HG03378 (cell line): ENCODE measurements at regions not wholly inside any gene's neighbourhood (a gene's known extent, or its start where the extent isn't known, plus 50 kb on each side); places are given as distances from the start of the nearest gene placed in this dataset.

Experiments used
- ATAC-seq: cut with Tn5 transposase; IDR thresholded peaks from one replicate; pipeline ENCODE4 v1.9.1; 2021; ENCODE audit warnings: mild to moderate bottlenecking, moderate library complexity; ENCODE audit not compliant: unreplicated experiment

GRCh38 chr12:28601570-28602058 lies 411.4 kb downstream of the CCDC91 start:
- no peak for ATAC-seq

DNA sequence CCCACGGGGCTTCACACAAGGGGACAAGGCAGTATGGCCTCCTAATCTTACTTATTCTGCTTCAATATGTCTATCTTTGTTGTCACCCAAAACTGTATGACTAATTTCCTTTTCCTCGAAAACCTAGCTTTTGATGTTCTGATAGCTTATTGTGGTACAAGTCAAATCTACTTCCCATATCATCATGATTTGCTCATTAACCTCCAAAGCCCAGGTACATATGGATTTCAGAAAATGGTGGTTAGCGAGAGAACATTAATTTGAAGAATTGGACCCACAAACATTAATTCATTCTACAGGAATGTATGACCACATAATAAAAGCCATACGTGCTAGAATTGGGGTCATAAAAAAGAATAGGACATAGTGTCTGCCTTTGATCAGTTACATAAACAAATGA lies 412.5 kb downstream of the CCDC91 start:
- ATAC-seq = no peak

GRCh38 chr12:28603239-28603638 lies 413.0 kb downstream of the CCDC91 start:
- ATAC-seq = no peak

- no peak for ATAC-seq
These were observed 413.5 kb downstream of the CCDC91 start for GRCh38 chr12:28603801-28604200.

DNA sequence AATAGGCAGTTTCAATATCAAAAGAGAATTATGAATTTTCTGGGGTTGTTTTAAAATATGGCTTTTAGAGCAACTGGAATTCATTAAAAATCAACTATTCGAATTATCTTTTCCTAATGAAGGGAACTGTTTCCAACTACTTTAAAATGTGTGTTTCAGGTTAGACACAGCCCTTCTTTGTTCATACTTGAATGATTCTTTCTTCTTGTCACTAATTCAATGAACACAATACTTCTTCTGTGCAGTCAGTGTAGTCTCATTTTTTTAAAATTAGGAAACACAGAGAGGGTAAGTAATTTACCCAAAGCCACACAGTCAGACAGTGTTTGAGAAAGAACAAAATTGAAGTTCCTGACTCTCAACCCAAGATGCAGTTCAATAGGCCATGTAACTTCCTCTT lies 414.0 kb downstream of the CCDC91 start:
- ATAC-seq = no peak

DNA sequence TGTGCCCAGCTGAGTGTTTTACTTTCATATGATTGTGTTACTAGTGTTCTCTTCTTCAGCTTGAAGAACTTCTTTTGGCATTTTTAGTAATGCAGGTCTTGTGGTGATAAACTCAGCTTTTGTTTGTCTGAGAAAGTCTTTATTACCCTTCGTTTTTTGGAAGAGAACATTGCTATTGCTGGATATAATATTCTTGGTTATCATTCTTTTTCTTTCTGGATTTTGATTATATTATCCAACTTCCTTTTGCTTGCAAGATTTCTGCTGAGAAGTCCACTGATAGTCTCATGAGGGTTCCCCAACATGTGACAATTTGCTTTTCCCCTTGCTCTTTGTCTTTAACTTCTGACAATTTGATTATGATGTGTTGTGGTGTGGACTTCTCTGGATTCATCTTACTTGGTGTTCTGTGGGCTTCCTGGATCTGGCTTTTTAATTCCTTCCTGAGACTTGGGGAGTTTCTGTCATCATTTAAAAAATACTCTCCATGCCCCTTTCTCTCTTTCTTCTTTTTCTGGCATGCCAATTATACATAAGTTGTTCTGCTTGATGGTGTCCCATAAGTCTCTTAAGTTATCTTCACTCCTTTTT lies 416.8 kb downstream of the CCDC91 start:
- no peak for ATAC-seq

- ATAC-seq = no peak
These were observed 420.3 kb downstream of the CCDC91 start for GRCh38 chr12:28610401-28611114.

DNA sequence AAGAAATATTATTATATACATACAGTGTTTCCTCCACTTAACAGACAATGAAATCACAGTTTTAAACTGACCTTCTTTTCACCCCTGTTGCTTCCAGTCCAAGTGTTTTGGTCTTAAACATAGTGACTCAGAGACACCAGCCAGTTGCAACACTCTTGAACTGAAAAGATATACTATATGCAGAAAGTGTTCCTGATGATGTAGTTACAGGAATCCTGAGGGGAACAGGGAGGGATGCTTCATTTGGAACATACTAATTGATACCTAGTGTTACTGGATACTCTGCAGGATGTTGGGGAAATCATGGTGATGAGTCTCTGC lies 420.8 kb downstream of the CCDC91 start:
- no peak for ATAC-seq

GRCh38 chr12:28611449-28611848 lies 421.2 kb downstream of the CCDC91 start:
- no peak for ATAC-seq

- no peak for ATAC-seq
These were observed 427.9 kb downstream of the CCDC91 start for GRCh38 chr12:28618171-28618570.

DNA sequence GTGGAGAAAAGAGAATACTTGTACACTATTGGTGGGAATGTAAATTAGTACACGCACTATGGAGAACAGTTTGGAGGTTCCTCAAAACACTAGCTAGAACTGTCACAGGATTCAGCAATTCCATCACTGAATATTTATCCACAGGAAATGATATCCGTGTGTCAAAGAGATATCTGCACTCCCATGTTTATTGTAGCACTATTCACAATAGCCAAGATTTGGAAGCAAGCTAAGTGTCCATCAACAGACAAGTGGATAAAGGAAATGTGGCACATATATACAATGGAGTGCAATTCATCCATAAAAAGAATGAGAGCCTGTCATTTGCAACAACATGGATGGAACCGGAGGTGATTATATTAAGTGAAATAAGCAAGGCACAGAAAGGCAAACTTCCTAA lies 428.5 kb downstream of the CCDC91 start:
- no peak for ATAC-seq

- no peak for ATAC-seq
These were observed 430.0 kb downstream of the CCDC91 start for GRCh38 chr12:28620281-28620680.

DNA sequence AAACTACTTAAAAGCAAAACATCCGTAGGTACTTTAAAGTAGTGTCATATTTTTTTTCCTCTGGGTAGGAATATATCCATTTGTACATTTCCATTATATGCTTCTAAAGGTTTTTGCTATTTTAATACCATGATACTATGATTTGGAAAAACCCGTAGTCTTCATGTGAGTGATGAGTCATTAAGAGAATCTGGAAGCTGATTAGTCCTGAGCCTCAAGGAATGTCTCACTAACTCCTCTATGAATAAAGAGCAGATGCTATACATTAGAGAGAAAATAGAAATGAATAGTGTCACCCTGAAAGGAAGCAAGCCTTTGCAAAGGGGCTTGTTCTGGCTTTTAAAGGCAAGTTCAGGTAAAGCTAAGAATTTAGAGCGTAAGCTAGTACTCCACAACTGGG lies 432.1 kb downstream of the CCDC91 start:
- no peak for ATAC-seq

GRCh38 chr12:28626504-28626903 lies 436.2 kb downstream of the CCDC91 start:
- no peak for ATAC-seq

- ATAC-seq = no peak
These were observed 439.4 kb downstream of the CCDC91 start for GRCh38 chr12:28629691-28630090.

- ATAC-seq = no peak
These were observed 441.6 kb downstream of the CCDC91 start for GRCh38 chr12:28631831-28632230.

DNA sequence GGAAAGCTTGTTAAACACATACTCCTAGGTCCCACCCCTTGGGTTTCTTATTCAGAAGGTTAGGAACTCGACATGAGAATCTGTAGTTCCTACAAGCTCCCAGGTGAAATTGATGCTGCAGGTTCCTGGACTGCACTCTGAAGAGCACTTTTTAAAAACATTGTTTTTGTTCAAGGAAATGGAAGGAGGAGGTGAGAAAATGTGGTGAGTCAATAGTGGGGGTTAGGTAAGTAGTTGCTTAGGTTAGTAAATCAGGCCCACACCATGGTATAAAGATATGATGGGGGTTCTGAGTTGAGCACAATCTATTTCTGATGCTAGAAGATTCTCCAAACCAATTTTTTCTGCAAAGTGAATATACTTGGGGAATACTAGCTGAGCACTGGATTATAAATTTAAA lies 450.3 kb downstream of the CCDC91 start:
- no peak for ATAC-seq

DNA sequence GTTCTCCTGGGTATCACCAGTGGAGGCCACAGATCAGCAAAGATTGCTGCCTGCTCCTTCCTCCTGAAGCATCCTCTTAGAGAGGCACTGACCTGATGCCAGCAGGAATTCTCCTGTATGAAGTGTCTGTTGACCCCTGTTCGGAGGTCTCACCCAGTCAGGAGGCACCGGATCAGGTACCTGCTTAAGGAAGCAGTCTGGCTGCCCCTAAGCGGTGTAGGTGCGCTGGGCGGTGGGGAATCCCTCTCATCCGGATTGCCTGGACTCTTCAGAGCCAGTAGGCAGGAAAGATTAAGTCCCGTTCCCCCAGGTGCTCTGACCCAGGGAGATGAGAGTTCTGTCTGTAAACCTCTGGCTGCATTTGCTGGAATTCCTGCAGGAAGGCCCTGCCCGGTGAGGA lies 455.2 kb downstream of the CCDC91 start:
- no peak for ATAC-seq

DNA sequence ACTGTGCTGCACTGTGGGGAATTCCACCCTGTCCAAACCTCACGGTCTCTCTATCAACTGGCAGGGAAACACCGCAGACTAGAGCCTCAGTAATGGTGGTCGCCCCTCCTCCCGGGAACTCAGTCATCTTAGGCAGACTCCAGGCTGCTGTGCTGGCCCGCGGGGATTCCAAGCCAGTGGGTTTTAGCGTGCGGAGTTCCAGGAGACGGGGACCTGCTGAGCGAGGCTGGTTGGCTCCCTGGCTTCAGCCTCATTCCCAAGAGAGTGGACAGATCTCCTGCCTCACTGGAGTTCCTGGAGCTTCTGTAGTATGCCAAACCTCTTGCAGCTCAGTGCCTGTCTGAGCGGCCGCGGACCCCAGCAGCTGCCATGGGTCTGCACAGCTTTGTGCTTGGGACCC lies 455.6 kb downstream of the CCDC91 start:
- no peak for ATAC-seq

GRCh38 chr12:28650906-28651305 lies 460.6 kb downstream of the CCDC91 start:
- ATAC-seq = no peak

GRCh38 chr12:28652239-28652638 lies 462.0 kb downstream of the CCDC91 start:
- ATAC-seq = no peak

DNA sequence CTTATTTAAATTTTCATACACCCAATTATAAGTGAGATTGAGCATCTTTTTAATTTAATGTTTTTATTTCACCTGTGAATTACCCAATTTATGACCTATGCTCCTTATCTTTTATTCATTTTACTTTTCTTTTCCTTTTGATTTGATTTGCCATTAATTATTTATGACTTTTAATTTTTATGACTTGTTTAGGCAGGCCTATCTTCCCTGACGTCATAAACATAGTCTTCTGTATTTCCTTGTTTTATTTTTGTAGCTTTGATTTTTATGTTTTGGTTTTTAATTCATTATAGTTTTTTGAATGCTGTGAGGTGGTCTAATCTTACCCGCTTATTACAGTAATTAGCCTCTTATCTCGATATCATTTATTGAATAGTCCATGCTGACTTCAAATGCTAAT lies 467.1 kb upstream of the FAR2 start:
- ATAC-seq = no peak

DNA sequence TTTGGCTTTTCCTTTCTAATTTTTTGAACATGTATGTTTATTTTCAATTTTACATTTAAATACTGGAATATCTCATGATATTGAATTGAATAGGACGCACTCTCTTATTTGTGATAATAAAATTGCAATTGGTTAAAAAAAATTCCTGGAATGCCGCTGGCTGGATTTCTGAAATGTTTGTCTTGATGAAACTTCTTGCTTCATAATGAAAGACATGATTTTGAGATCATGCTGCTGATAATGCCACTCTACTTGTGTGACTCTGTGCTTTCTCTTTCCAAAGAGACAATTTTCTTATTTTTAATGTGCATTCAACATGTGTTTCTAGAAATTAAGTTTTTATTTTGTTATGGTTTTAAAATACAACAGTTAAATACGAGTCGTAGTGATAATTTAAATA lies 465.7 kb upstream of the FAR2 start:
- ATAC-seq = no peak
